ENCODE measurements at regions not wholly inside any gene's neighbourhood (a gene's known extent, or its start where the extent isn't known, plus 50 kb on each side); places are given as distances from the start of the nearest gene placed in this dataset.
"Not testable (repeated sequence)": the region's sequence is repeated elsewhere in the genome, so short reads cannot be mapped to it uniquely, and the experiment has no call there.

GRCh38 chr12:17158201-17158600 lies 552.2 kb upstream of the LMO3 start:
- no peak for DNase-seq
- no peak for ATAC-seq
- intact Hi-C loops (cut with DNase I, micrococcal nuclease) = no loop called here

GRCh38 chr12:17151917-17152316 lies 546.0 kb upstream of the LMO3 start:
- ATAC-seq (no peak), DNase-seq (no peak)
- intact Hi-C loops (cut with DNase I, micrococcal nuclease) = no loop called here

GRCh38 chr12:17148706-17149105 lies 542.7 kb upstream of the LMO3 start:
- DNase-seq (no peak), ATAC-seq (no peak)
- intact Hi-C loops (cut with DNase I, micrococcal nuclease) = no loop called here

- DNase-seq = no peak
- intact Hi-C loops (cut with DNase I, micrococcal nuclease) = no loop called here
- ATAC-seq = no peak
Measured at GRCh38 chr12:17142856-17143255, 536.9 kb upstream of the LMO3 start.

GRCh38 chr12:17139931-17140330 lies 534.0 kb upstream of the LMO3 start:
- ATAC-seq = no peak
- intact Hi-C loops (cut with DNase I, micrococcal nuclease) = no loop called here
- DNase-seq = no peak

- intact Hi-C loops (cut with DNase I, micrococcal nuclease) = no loop called here
- DNase-seq (no peak), ATAC-seq (no peak)
Measured at GRCh38 chr12:17137396-17137795, 531.4 kb upstream of the LMO3 start.

GRCh38 chr12:17134315-17134714 lies 528.4 kb upstream of the LMO3 start:
- DNase-seq (no peak), ATAC-seq (no peak)
- intact Hi-C loops (cut with DNase I, micrococcal nuclease) = no loop called here

GRCh38 chr12:17132336-17132735 lies 526.4 kb upstream of the LMO3 start:
- DNase-seq = no peak
- no peak for ATAC-seq
- intact Hi-C loops (cut with DNase I, micrococcal nuclease) = no loop called here

GRCh38 chr12:17116538-17116937 lies 510.6 kb upstream of the LMO3 start:
- ATAC-seq; intact Hi-C loops (cut with DNase I, micrococcal nuclease); DNase-seq: not testable (repeated sequence)

GRCh38 chr12:17110316-17110715 lies 504.4 kb upstream of the LMO3 start:
- intact Hi-C loops (cut with DNase I, micrococcal nuclease) = no loop called here
- no peak for ATAC-seq

GRCh38 chr12:17108877-17109541 lies 503.0 kb upstream of the LMO3 start:
- intact Hi-C loops (cut with DNase I, micrococcal nuclease) = no loop called here
- no peak for DNase-seq
- no peak for ATAC-seq

More at GRCh38 chr12:17110316-17110715, 504.4 kb upstream of the LMO3 start:
- DNase-seq = no peak

- intact Hi-C loops (cut with DNase I, micrococcal nuclease) = no loop called here
- ATAC-seq (no peak), DNase-seq (no peak)
Measured at GRCh38 chr12:17104801-17105200, 498.8 kb upstream of the LMO3 start.

GRCh38 chr12:17097674-17098073 lies 491.7 kb upstream of the LMO3 start:
- DNase-seq = no peak
- ATAC-seq = no peak
- intact Hi-C loops (cut with DNase I, micrococcal nuclease) = no loop called here

GRCh38 chr12:17084831-17085230 lies 478.9 kb upstream of the LMO3 start:
- ATAC-seq (no peak), DNase-seq (no peak)
- intact Hi-C loops (cut with DNase I, micrococcal nuclease) = no loop called here

GRCh38 chr12:17079251-17079909 lies 473.4 kb upstream of the LMO3 start:
- no peak for ATAC-seq
- intact Hi-C loops (cut with DNase I, micrococcal nuclease) = no loop called here
- no peak for DNase-seq

- DNase-seq (no peak), ATAC-seq (no peak)
- intact Hi-C loops (cut with DNase I, micrococcal nuclease) = no loop called here
Measured at GRCh38 chr12:17077594-17077993, 471.6 kb upstream of the LMO3 start.

- ATAC-seq = no peak
- intact Hi-C loops (cut with DNase I, micrococcal nuclease) = no loop called here
Measured at GRCh38 chr12:17076811-17077210, 470.8 kb upstream of the LMO3 start.

GRCh38 chr12:17076028-17076744 lies 470.2 kb upstream of the LMO3 start:
- ATAC-seq (no peak), DNase-seq (no peak)
- intact Hi-C loops (cut with DNase I, micrococcal nuclease) = no loop called here

More at GRCh38 chr12:17076811-17077210, 470.8 kb upstream of the LMO3 start:
- no peak for DNase-seq

- DNase-seq = no peak
- intact Hi-C loops (cut with DNase I, micrococcal nuclease) = no loop called here
- ATAC-seq = no peak
Measured at GRCh38 chr12:17064834-17065233, 458.9 kb upstream of the LMO3 start.
